Suppressor macrophage (primary cell): ENCODE measurements at regions not wholly inside any gene's neighbourhood (a gene's known extent, or its start where the extent isn't known, plus 50 kb on each side); places are given as distances from the start of the nearest gene placed in this dataset.
A peak's percentile ranks its signal among the peaks of the same experiment; 100 is the strongest.
"Not testable (repeated sequence)": the region's sequence is repeated elsewhere in the genome, so short reads cannot be mapped to it uniquely, and the experiment has no call there.

Experiments used
- DNase-seq, 4 experiments: peaks; one replicate each; pipeline ENCODE4 v3.0.0-alpha.2; 2020 to 2022

- DNase-seq = not testable (repeated sequence)
Measured at GRCh38 chr1:224028802-224029201, 85.1 kb upstream of the FBXO28 start.

- DNase-seq = not testable (repeated sequence)
Measured at GRCh38 chr1:224023122-224023521, 90.8 kb upstream of the FBXO28 start.

DNA sequence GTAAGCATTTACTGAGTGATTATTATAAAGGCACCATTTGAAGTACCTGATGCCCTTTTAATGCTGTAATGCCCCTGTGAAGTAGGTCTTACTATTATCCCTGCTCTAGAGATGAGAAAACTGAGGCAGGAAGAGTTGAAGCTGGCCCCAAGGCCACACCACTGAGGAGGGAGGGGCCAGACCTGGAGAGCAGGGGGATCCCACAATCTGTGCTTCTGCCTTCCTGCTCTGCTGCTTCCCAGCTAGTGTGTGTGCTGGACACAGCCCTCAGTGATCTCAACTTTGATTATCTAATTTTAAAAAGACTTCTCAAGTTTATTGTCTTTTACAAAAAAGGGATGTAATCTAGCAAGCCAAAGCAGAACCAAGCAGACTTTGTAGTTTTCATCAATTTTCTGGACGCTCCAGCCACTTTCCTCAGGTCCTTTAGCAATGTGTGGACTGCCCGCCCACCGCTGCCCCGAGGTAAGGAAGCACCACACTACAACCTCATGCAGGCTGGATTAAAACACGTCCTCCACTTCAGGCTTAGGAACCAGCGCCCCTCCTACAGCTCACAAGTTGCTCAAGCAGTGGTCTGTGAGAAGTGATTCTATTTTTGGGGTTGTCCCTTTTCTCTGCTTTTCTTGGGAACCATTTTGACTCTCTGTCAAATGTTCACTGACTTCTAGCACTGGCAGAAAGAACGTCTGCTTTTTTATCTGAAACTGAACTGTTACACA is 91.5 kb upstream of the FBXO28 start:
- not testable (repeated sequence) for DNase-seq

DNA sequence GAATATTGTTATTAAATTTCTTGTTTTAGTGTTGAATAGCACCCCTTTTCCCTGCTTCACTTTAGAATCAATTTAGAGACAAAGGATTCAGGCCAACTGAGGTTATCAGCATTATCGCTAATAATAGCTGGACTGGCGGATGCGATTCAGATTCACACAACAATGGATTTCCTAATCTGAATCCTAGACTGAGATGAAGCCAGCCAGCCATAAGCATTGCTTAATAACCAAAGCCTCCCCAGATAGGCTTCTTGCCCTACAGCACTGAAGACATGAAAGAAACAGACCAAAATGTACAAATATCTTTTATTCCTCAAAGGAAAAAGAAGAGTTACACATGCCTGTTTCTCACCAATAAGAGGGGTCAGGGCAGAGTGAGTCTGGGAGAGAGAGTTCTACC is 94.0 kb upstream of the FBXO28 start:
- DNase-seq = not testable (repeated sequence)

- not testable (repeated sequence) for DNase-seq
Measured at GRCh38 chr1:224015782-224016181, 98.1 kb upstream of the FBXO28 start.

DNA sequence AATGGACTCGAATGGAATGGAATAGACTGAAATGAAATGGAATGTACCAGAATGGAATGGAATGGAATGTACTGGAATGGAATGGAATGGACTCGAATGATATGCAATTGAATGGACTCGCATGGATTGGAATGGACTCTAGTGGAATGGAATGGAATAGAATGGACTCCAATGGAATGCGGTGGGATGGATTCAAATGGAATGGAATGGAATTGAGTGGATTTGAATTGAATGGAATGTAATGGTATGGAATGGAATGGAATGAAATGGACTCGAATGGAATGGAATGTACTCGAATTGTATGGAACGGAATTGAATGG is 99.6 kb upstream of the FBXO28 start:
- DNase-seq = no peak

DNA sequence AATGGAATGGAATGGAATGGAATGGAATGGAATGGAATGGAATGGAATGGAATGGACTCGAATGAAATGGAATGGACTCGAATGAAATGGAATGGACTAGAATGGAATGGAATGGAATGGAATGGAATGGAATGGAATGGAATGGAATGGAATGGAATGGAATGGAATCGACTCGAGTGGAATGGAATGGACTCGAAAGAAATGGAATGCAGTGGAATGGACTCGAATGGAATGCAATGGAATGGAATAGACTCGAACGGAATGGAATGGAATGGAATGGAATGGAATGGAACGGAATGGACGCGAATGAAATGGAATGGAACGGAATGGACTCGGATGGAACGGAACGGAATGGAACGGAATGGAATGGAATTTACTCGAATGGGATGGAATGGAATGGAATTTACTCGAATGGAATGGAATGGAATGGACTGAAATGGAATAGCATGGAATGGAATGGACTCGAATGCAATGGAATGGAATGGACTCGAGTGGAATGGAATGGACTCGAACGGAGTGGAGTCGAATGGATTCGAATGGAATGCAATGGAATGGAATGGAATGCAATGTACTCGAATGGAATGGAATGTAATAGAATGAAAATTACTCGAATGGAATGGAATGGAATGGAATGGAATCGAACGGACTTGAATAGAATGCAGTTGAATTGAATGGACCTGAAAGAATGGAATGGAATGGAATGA is 100.1 kb upstream of the FBXO28 start:
- not testable (repeated sequence) for DNase-seq

GRCh38 chr1:224012807-224013434 is 101.0 kb upstream of the FBXO28 start:
- DNase-seq = not testable (repeated sequence)

DNA sequence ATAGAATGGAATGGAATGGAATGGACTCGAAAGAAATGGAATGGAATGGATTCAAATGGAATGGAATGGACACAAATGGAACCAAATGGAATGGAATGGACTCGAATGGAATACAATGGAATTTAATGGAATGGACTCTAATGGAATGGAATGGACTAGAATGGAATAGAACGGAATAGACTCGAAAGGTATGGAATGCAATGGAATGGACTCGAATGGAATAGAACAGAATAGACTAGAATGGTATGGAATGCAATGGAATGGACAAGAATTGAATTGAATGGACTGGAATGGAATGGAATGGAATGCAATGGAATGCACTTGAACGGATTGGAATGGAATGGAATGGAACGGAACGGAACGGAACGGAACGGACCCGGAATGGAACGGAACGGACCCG is 101.7 kb upstream of the FBXO28 start:
- DNase-seq = not testable (repeated sequence)

DNA sequence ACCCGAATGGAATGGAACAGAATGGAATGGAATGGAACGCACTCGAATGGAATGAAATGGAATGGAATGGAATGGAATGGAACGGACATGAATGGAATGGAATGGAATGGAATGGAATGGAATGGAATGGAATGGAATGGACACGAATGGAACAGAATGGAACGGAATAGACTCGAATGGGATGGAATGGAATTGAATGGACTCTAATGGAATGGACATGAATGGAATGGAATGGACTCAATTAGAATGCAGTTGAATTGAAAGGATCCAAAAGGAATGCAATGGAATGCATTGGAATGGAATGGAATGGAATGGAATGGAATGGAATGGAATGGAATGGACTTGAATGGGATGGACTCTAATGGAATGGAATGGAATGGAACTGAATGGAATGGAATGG is 102.2 kb upstream of the FBXO28 start:
- not testable (repeated sequence) for DNase-seq

DNA sequence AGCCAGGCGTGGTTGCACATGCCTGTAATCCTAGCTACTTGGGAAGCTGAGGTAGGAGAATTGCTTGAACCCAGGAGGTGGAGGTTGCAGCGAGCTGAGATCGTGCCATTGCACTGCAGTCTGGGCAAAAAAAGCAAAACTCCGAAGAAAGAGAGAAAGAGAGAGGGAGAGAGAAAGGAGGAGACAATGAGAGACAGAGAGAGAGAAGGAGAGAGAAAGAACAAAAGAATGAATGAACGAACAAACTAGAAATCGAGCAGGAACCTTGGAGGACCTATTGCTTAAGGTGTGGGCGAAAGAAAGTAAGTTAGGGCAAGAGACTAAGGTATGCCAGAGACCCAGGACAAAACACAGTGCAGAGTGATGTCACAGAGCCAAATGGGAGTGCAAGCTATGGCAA is 102.8 kb upstream of the FBXO28 start:
- not testable (repeated sequence) for DNase-seq

DNA sequence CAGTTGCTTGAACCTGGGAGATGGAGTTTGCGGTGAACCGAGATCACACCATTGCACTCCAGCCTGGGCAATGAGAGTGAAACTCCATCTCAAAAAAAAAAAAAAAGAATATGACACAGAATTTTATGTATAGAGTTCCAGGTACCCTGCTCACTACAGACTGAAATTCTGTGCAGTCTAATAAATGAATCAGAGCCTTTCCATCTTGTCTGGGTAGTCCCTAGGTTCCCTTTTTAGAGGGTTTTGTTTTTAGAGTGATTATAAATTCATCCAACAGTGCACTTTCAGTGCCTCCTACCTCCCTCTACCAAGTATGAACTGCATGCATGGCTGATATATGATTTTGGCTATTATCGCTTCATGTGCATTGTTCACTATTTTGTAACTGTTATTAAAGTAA is 107.9 kb upstream of the FBXO28 start:
- DNase-seq = not testable (repeated sequence)

GRCh38 chr1:224004552-224005315 is 109.2 kb upstream of the FBXO28 start:
- DNase-seq = peak; percentile 24 to 44 (median 30)

- DNase-seq = not testable (repeated sequence)
Measured at GRCh38 chr1:224003896-224004295, 110.0 kb upstream of the FBXO28 start.

DNA sequence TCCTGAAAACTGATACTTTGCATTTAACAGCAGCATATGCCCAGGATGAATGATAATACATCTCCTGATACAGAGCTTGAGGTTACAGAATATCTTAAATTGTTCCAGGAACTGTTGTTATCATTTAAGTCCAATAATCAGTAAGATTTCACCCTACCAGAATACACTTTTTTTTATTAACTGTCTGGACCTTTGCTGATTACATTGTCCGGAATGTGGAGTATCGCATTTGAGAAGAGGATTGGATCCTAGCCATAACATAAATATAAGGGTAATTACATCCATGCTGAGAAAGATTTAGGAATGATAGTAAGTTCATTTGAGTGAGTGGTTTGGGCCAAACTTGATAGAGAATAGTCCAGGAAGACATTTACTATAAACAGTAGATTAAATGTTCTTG is 112.2 kb upstream of the FBXO28 start:
- DNase-seq = not testable (repeated sequence)

DNA sequence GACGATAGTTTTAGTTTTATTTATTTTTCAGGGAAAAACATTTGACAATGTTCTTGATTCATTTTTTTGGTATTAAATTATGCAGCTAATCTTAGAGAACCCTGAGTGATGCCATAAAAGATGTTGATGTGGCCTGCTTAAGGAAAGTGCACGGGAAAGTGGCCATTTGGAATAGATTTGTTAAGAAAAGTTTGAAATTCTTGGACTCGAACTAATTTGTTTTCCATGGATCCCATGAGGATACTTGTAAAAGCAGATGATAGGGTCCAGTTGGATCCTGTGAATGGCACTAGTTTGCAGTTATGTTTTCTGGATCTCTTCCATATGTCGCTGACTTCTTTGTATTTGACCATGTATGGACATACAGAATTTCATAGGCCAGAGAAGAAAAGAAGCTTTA is 114.2 kb upstream of the FBXO28 start:
- not testable (repeated sequence) for DNase-seq

DNA sequence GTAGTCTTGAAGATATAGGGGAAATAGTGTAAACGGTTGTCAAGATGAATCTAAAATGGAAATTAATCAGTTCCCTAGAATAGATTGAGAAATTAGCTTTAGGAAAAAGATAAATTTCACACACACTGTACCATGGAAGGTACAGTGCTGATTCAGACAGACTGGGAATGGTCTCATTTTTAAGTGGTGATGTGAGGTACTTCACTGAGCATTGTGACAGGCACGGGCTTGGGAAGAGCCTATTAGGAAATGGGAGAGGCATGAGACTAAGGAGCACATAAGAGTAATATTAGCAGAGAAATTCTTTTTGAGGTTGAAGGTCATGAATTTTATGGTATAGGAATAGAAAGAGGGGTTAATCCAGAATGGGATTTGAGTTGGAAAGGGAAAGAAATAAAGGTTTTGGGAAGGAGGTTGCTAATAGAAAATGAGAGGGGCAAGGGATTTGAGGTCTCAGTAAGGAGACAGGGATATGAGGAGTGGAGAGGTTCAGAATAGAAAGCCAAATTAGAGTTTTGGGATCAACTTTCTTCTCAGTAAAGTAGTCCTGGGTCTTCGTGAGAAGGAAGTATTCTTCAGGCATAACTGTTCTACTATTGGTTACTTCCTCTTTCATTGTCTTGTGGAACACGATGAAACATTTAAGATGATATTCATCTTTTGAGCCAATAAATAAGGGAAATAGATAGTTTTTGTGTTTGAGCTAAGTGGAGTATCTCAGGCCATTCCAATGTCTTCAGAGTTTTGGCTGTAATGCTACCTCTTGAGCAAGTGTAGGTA is 115.0 kb upstream of the FBXO28 start:
- peak; percentile 3 to 70 (median 37) for DNase-seq

GRCh38 chr1:223996376-223996775 is 117.5 kb upstream of the FBXO28 start:
- not testable (repeated sequence) for DNase-seq

DNA sequence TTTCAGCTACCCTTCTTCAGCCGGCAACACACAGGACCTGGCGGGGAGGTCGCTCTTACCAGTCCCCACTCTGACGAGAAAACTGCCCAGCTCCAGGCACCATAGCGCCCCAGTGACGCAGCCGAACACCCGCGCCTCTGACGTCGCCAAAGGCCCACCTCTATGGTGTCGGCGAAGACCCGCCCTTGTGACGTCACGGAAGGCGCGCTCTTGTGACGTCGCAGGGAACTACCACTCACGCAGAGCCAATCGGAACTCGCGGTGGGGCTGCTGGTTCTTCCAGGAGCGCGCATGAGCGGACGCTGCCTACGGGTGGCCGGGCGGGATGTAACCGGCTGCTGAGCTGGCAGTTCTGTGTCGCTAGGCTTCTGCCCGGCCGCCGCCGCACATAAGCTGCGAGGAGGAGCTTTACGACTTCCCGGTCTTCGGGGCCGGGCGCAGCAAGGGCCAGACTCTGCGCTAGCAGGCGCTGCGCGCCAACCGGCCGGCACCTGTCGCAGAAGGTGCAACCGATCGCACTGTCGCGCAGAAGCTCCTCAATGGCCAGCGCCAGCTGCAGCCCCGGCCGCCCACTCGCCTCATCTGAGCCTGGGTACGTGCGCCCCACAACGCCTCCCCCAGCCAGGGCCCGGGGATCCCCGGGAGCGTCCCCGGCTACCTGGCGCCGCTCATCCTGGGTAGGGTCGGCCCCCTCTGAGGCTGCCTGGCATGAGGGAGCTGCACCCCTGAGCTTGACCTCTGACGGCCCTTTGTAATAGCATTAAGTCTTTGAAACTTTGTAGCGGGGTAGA is 121.3 kb upstream of the FBXO28 start:
- peak; percentile 99 to 100 (median 100) for DNase-seq

DNA sequence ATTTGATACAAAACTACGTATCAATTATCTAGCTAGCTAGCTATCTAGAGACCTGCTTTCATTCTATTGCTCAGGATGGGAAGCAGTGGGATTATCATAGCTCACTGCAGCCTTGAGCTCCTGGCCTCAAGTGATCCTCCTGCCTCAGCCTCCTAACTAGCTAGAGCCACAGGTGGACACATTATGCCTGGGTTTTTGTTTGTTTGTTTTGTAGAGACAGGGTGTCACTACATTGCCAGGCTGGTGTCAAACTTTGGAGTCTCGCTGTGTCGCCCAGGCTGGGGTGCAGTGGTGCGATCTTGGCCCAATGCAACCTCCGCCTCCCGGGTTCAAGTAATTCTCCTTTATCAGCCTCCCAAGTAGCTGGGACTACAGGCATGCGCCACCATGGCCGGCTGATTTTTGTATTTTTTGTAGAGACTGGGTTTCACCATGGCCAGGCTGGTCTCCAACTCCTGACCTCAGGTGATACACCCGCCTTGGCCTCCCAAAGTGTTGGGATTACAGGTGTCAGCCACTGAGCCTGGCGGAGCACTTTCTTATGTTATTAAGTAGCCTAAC is 122.5 kb upstream of the FBXO28 start:
- DNase-seq = not testable (repeated sequence)

DNA sequence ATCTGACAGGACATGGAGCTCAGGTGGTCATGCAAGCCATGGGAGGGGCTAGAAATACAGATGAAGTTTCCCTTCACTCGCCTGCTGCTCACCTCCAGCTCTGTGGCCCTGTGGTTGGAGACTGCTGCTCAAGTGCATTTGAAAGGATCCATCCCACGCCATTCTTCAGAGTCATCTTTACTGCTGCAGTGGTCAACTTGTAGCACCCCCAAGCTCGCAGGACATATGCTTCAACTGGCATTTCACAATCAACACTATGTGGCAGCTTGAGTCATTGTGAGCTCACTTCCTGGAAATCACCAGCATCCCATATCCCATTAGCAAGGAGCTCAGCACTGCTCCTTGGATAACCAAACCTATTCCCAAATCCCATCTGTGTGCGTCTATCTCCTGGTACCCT is 116.2 kb upstream of the TP53BP2 start:
- peak in 2 of 4 experiments; percentile 0 to 9 for DNase-seq
